ENCODE measurements at regions not wholly inside any gene's neighbourhood (a gene's known extent, or its start where the extent isn't known, plus 50 kb on each side); places are given as distances from the start of the nearest gene placed in this dataset.

DNA sequence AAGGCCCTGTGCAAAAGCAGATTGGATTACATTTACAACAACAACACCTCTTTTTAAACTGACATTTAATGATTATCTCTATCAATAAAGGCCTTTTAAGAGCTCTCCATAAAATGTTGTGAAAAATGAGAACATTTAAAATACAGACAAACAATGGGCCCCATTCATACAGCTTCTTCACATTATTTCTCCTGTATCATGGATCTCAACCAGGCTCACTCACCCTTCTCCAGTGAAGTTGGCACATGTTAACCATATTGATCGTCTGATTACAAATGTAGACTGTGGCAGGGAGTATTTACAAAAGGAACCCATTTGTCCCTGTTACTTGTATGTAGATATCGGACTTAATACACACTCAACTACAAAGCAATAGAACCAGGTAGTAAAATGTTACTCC lies 220.2 kb upstream of the BTG1 start:
- no peak overlapping the region for H3K27ac ChIP-seq (ENCODE audit: extremely low read depth, low read depth, low read length)
- ChIA-PET POLR2A (interaction anchor here (0.6 kb wide), 1 partner anchor 220 kb away, joined by 4 read pairs; the partner anchor contains the start of gene BTG1), CTCF (no interaction called here)
- H3K36me3 ChIP-seq (ENCODE audit: control insufficient read depth in 2 of 2, insufficient read depth in 1 of 2, low read length in 2 of 2), result no peaks in the 10 kb centered on the region
- H3K4me1 ChIP-seq (ENCODE audit: control insufficient read depth, insufficient read depth, low read length), result no peaks in the 10 kb centered on the region
- TF ChIP-seq YY2 (tag by site-specific recombination; IDR thresholded peaks at IDR 0.05), result no peak
- TF ChIP-seq ZFHX2 (tag by site-specific recombination; conservative IDR thresholded peaks at IDR 0.05), result no peak
- TF ChIP-seq, protein P1, sequence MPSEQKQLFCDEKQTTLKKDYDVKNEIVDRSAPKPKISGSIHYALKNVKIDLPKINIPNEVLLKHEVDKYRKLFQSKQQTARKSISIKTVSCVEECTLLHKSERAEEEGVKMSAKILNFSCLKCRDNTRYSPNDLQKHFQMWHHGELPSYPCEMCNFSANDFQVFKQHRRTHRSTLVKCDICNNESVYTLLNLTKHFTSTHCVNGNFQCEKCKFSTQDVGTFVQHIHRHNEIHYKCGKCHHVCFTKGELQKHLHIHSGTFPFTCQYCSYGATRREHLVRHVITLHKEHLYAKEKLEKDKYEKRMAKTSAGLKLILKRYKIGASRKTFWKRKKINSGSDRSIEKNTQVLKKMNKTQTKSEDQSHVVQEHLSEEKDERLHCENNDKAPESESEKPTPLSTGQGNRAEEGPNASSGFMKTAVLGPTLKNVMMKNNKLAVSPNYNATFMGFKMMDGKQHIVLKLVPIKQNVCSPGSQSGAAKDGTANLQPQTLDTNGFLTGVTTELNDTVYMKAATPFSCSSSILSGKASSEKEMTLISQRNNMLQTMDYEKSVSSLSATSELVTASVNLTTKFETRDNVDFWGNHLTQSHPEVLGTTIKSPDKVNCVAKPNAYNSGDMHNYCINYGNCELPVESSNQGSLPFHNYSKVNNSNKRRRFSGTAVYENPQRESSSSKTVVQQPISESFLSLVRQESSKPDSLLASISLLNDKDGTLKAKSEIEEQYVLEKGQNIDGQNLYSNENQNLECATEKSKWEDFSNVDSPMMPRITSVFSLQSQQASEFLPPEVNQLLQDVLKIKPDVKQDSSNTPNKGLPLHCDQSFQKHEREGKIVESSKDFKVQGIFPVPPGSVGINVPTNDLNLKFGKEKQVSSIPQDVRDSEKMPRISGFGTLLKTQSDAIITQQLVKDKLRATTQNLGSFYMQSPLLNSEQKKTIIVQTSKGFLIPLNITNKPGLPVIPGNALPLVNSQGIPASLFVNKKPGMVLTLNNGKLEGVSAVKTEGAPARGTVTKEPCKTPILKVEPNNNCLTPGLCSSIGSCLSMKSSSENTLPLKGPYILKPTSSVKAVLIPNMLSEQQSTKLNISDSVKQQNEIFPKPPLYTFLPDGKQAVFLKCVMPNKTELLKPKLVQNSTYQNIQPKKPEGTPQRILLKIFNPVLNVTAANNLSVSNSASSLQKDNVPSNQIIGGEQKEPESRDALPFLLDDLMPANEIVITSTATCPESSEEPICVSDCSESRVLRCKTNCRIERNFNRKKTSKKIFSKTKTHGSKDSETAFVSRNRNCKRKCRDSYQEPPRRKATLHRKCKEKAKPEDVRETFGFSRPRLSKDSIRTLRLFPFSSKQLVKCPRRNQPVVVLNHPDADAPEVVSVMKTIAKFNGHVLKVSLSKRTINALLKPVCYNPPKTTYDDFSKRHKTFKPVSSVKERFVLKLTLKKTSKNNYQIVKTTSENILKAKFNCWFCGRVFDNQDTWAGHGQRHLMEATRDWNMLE (tag by site-specific recombination; conservative IDR thresholded peaks at IDR 0.05; ENCODE audit: low read depth), result no peak
- TF ChIP-seq ZBTB21 (tag by site-specific recombination; IDR thresholded peaks at IDR 0.05), result no peak
- TF ChIP-seq, protein P2, sequence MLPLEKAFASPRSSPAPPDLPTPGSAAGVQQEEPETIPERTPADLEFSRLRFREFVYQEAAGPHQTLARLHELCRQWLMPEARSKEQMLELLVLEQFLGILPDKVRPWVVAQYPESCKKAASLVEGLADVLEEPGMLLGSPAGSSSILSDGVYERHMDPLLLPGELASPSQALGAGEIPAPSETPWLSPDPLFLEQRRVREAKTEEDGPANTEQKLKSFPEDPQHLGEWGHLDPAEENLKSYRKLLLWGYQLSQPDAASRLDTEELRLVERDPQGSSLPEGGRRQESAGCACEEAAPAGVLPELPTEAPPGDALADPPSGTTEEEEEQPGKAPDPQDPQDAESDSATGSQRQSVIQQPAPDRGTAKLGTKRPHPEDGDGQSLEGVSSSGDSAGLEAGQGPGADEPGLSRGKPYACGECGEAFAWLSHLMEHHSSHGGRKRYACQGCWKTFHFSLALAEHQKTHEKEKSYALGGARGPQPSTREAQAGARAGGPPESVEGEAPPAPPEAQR (tag by site-specific recombination; IDR thresholded peaks at IDR 0.05), result no peak
- TF ChIP-seq ZNF792 (tag by site-specific recombination; IDR thresholded peaks at IDR 0.05), result no peak
- TF ChIP-seq IKZF3 (tag by site-specific recombination; IDR thresholded peaks at IDR 0.05), result no peak
- no peak for TF ChIP-seq GLI4 (tag by site-specific recombination; IDR thresholded peaks at IDR 0.05)
- TF ChIP-seq, protein P3, sequence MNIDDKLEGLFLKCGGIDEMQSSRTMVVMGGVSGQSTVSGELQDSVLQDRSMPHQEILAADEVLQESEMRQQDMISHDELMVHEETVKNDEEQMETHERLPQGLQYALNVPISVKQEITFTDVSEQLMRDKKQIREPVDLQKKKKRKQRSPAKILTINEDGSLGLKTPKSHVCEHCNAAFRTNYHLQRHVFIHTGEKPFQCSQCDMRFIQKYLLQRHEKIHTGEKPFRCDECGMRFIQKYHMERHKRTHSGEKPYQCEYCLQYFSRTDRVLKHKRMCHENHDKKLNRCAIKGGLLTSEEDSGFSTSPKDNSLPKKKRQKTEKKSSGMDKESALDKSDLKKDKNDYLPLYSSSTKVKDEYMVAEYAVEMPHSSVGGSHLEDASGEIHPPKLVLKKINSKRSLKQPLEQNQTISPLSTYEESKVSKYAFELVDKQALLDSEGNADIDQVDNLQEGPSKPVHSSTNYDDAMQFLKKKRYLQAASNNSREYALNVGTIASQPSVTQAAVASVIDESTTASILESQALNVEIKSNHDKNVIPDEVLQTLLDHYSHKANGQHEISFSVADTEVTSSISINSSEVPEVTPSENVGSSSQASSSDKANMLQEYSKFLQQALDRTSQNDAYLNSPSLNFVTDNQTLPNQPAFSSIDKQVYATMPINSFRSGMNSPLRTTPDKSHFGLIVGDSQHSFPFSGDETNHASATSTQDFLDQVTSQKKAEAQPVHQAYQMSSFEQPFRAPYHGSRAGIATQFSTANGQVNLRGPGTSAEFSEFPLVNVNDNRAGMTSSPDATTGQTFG (tag by site-specific recombination; IDR thresholded peaks at IDR 0.05; ENCODE audit: borderline replicate concordance), result no peak
- TF ChIP-seq ZNF169 (tag by site-specific recombination; IDR thresholded peaks at IDR 0.05), result no peak
- TF ChIP-seq, protein P4, sequence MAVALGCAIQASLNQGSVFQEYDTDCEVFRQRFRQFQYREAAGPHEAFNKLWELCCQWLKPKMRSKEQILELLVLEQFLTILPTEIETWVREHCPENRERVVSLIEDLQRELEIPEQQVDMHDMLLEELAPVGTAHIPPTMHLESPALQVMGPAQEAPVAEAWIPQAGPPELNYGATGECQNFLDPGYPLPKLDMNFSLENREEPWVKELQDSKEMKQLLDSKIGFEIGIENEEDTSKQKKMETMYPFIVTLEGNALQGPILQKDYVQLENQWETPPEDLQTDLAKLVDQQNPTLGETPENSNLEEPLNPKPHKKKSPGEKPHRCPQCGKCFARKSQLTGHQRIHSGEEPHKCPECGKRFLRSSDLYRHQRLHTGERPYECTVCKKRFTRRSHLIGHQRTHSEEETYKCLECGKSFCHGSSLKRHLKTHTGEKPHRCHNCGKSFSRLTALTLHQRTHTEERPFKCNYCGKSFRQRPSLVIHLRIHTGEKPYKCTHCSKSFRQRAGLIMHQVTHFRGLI (tag by site-specific recombination; IDR thresholded peaks at IDR 0.05), result no peak
- no peak for TF ChIP-seq ZNF473 (tag by site-specific recombination; IDR thresholded peaks at IDR 0.05)
- no peak for TF ChIP-seq ZNF571 (tag by site-specific recombination; IDR thresholded peaks at IDR 0.05)
- TF ChIP-seq ZNF660 (tag by site-specific recombination; IDR thresholded peaks at IDR 0.05), result no peak
- no peak for TF ChIP-seq ZNF777 (tag by site-specific recombination; IDR thresholded peaks at IDR 0.05; ENCODE audit: borderline replicate concordance)
- TF ChIP-seq EGR2 (tag by site-specific recombination; IDR thresholded peaks at IDR 0.05; ENCODE audit: low read depth), result no peak
- no peak for TF ChIP-seq HOXC10 (CRISPR knock-in tag; IDR thresholded peaks at IDR 0.05)
- no peaks in the 10 kb centered on the region for H3K9me3 ChIP-seq (ENCODE audit: control insufficient read depth, insufficient read depth, low read depth, low read length)
- no peak overlapping the region for H3K4me3 ChIP-seq (ENCODE audit: low read depth, low read length)
